ENCODE measurements at regions not wholly inside any gene's neighbourhood (a gene's known extent, or its start where the extent isn't known, plus 50 kb on each side); places are given as distances from the start of the nearest gene placed in this dataset.

DNA sequence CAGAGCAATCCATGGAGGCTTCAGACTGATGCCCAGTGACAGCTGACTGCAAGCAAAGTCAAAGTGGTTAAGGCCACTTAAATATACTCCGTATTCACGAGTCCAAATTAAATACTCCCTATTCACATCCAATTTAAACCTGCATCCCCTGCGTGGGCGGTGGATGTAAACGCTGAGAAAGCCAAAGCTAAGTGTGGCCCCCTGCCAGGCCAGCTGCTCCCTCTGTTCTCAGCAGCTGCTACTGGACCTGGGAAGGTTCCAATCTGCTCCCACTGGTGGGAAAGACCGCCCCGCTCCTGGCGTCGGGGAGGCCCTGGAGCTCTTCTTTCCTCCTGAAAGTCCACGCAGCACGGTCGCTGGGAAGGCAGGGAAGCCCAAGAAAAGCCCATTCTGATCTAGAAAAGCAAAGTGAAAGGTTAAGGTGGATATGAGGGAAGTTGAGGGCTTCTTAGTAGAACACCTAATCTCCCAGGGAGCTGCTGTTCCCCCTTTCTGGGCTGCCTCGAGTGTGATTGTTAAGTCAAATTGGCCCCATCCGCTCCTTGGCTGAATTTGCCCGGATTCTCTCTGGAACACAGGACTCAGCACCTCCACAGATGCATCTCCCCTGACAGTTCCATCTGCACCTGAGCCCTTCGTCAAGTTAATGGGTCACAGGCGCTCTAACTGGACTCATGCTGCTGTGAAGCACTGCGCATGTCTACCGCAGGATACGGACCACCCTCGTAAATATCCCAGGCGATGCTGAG, 205.5 kb downstream of the USP12 start:
- no peak for ATAC-seq

DNA sequence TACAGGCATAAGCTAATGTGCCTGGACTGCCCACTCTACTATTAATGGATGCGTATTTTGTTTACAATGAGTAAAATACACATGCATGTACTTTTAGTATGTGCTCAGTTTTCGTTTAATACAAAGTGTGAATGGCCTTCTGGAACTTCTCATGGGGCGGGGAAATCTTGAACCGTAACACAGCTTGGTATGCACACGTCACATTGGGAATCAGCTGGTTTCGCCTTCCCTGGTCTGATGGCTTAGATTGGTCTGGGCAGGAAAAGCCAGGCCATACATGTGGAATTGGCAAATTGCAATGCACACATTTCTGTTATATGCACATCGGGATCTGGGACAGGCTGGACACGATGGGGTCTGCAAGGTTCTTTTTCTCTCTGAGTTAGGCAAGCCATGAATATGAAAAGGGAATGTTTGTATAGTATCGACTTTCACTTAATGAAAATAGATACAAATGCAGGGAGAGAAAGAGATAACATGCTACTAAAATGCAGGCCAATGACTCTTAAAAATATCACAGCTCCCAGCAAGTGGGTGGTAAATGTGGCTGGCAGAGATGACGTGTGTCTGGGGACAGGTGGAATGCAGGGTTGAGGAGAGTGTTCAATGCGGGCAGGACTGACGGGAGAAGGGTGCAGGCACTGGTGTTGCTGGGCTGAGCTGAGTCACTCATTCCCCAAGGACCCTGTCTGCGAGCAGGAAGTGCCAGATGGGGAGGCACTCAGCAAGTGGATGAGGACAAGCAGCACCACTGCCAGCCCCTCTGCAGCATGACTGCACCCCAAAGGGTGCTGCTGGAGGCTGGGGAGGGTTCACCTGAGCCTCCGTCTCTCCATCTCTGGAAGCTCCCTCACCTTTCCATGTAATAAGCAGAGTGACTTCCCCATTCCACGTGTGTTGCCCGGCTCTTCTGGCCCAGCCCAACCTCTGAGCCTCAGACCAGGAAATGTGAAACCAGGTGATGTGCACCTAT, 204.0 kb upstream of the GPR12 start:
- ATAC-seq, result no peak

DNA sequence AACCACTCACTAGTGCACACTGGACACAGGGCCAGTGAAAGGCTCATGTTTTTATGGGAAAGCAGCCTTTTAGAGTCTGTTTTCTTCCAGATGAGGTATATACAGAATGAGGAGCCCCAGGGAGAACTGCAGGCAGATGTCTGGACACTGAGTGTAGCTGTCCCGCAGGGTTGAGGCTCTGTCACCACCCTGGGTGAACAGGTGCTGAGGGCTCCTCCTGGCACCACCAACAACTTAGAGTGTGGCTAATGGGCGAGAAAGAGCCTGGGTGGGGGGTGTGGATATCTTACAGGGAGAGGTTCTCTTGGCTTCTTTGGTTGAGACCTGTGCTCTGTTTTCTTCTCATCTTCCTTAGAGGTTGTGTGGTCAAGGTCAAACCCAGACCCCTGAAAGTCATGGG, 202.1 kb upstream of the GPR12 start:
- ATAC-seq, result no peak

DNA sequence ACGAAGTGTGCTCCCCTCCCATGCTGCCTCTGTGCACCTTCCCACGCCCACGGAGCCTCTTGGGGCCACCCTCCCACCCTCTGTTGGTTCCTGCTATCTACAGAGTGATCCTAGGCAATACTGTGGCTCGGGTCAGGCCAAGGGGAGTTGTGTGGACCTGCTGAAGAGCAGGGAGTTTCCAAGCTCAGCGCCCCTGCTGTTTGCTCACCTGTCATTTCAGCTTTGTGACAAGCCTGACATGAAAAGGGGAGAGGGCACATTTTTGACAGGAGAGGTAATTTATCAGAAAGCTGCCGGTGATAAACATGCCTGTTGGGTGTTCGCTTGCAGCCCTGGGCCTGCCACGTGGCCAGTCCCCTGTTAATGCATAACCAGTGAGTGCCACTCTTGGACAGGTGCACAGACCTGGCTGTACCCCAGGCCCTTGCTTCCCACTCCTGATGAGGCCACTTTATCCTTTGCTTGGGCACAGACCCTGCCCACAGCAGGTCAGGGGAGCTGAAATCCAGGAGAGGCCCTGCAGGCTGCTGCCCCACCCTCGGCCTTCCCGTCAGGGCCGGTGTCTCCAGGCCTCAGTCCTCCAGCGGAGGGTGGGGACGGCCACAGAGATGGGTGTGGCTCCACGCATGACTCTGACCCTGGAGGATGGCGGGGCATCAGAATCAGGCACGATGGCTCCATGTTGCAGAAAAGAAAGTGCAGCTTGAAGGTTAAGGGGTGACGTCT, 201.5 kb upstream of the GPR12 start:
- no peak for ATAC-seq

DNA sequence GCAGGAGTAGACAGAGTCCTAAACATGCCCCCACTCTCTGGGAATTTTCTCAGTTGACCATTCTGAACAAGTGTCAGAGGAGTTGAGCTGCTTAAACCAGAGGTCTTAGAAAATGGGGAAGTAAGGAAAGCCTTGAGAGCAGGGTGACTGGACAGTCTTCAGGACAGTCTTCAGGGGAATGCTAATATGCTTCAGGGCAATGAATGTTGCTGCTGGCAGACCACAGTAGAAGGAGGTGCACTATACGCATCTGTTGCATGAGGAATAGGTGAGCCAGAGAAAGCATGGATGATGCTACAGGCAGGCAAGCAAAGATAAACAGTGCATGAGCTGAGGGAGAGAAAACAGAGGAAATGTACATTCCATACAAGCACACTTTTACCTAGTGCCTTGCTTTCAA, 196.6 kb upstream of the GPR12 start:
- no peak for ATAC-seq

DNA sequence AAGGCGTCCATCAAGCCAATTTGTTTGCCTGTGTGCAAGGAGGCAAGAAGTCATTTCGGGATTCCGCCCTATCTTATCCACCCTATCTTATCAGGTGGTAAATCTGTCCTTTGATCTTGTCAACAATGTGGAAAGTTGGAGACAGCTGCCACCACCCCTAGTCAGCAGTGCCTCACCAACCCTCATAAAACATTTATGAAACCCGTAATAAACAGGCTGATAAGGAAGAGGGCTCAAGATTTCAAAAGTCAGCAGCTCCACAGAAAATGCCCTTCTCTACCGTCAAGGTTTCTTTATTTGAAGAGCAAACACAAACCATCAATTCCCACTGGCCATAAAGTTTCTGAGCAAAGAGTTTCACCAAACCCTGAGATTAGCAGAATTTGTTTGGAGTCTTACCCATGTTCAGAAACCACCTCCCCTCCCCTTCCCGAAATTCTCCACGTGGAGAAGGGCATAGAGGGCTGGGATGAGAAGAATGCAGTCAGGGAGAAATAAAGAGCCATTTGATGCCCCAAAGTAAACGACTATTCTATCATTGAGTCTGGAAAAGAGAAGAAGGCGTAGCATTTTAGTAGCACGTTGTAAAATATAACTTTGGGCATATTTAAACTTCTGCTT, 196.0 kb upstream of the GPR12 start:
- no peak for ATAC-seq

DNA sequence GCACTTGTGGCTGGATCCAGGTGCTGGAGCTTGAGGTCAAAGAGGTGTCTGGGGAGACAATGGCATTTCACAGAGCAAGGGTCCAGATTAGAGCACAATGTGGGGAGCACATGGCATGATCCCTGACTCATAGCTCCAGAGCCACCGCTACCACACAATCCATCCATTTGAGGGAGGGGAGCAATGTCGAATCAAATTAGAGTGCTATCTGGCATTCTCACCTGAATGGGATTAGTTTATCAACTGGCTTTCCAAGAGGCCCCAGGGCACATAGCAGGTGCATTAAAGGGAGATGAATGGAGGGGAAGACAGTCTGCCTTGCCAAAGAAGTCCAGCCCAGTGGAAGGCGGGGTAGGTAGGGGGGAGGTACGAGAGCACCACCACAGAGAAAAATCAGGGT, 194.4 kb upstream of the GPR12 start:
- no peak for ATAC-seq

DNA sequence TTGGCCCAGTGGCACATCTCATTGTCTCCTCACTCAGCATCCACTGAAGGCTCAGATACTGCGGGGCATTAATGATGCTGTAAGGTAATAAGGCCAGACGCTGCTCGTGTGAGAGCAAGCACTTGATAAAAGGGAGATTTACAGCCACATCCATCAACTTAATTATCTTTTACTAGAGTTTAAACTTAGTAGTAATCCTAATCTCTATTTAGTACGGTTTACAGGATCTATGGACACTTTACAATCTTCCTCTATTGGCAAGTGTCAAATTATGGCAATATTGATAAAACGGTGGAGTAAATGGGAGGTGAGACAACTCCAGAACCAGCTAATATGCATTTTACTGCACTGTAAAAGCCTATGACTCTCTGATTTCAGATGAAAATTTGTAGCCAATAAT, 192.7 kb upstream of the GPR12 start:
- no peak for ATAC-seq

DNA sequence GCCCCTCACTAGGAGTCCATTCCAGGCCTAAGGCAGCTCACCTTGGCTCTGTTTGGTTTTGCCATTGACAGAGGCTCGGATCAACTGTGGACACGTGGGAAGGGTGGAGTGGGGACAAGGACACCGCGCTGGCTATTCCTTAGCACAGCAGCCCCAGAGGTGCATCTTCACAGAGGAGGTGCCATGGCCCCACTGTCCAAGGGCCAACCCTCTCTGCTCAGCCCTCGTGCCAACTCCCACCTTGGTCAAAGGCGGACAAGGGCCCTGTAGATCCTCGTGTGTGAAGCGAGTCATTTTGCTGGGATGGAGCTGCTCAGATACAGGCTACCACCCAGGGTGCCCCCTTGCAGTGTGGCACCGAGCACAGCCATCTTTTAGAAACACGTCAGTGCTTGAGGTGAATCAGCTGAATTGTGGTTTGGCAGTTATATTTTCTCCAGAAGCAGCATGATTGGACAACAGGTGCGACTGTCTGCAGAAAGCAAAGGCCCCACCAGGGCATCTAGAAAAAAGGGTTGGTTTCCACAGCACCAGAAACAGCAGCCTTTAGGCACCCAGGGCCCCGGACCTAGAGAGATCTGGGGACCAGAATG, 192.1 kb upstream of the GPR12 start:
- no peak for ATAC-seq

DNA sequence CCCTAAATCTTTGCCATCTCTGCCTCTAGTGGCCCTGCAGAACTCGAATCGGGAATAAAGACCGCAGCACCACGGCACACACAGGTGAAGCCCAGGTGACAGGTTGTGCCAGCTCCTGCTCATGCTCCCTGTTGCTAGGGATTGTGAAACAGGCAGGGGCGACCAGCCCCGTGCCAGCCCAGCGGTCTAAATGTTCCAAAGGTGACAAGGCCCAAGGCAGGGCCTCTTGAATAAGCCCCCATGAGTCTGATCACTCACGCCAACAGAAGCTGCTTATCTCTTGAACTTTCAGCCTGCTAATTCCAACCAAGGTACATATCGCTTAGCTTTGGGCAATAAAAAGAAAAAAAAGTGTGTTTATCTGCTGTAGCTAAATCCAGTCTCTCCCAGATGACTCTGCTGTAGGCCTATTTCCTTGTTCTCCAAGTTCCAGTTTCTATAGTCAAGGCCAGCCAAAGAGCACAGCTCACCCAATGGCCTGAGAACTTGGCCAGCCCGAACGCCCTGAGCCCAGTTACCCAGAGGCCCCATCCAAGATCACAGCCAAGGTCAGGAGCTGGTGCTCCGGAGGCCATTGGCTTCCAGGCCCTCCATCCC, 191.1 kb upstream of the GPR12 start:
- ATAC-seq, result no peak

DNA sequence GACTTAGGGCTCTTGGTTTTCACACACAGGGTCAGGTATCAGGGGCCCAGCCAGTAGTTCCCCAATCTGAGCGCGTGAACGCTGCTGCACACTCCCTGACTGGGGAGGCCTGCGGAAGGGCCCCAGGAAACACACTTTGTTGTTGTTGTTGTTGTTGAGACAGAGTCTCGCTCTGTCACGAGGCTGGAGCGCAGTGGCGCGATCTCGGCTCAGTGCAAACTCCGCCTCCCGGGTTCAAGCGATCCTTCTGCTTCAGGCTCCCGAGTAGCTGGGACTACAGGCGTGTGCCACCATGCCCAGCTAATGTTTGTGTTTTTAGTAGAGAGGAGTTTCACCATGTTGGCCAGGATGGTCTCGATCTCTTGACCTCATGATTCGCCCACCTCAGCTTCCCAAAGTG, 190.4 kb upstream of the GPR12 start:
- no peak for ATAC-seq

DNA sequence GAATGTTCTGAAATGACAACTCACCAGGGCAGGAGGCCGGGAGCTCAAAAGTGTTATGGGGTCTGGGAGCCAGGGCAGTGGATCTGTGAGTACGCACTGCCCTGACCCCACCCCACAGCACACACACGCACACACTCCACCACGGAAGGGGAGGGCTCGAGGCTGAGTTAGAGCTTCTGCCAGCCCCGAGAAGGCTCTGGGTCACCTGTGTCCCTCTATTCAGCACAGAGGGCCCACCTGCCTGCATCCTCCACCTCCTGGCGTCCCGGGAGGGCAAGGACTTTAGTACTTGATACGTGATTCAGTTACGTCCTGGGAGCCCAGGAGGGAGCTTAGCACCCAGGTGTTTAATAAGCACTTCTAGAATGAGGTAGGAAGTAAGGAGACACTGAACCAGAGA, 190.0 kb upstream of the GPR12 start:
- no peak for ATAC-seq

DNA sequence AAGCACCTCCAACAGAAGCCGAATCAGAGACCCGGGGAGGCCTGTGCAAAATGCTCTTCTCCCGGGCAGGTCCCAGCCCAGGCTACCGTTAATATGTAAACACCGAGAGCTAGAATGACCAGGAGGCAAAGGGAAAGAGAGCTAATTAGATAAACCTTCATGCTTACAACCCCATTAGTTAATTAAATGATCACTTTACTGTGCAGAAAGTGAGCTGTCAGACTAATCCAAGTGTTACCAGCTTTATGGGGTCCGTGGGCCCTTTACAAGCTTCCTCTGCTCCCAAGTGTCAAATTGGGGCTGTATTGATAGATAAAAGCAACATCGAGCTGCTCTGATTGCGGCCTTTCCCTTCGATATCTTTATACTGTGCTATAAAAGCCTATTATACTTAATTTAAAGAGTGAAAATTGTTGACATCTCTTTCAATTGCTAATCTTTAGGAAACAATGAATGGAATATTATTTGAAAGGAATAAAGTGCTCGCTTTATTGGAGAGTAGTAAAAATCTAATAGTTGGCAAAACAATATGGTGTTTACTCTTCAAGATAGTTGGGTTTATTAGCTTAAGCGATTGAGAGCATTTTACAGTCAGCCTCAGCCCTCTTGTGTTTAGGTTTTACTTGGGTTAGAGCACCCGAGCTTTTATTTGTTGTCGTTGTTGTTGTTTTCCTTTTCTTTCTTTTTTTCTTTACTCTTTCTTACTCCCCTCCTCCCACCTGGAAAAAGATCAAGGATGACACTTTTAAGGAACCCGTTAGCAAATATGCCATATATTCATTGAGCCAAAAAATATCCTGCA, 189.3 kb upstream of the GPR12 start:
- no peak for ATAC-seq

DNA sequence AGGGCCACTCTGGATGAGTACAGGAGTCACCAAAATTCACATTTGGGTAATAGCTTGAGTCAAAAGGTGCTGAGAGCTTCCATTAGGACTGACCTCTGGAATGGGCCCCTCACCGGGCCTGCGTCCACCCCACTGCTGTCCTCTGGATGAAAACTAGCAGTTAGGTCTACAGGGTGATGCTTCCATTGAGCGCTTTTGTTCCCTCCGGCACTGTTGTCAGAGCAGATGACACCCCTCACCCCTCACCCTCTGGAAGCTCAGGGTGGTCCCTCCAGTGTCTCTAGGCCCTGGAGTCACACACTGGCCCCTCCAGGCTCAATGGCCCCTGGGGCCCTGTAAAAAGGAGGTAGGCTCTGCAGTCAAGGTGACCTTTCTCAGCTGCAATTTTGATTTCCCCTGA, 187.8 kb upstream of the GPR12 start:
- ATAC-seq, result no peak

DNA sequence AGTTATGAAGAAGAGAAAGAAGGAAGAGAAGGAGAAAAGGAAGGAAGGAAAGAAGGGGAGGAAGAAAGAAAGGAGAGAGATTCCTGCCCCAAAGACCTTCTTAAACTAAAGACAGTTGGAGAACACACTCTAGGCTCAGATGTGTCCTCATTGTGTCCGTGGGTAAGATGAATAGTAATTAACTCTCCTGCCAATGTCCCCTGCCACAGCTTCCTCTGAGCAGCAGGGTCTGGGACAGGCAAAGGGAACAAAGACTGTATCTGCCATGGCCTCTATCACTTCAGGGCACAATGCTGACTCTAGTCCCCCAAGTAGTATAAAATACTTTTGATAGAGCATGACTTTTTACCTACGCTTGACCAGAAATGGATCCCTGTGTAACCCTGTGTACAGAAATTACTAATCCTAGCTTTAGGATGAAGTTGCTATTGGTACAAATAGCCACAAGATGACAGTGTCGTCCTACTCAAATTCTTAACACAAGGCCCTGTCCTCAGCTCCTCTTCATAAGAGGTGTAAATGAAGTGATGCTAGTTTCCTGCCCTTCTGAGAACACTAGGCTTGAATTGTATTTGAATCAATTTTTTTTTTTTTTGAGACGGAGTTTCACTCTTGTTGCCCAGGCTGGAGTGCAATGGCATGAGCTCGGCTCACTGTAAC, 186.2 kb upstream of the GPR12 start:
- ATAC-seq, result peak; percentile 60

DNA sequence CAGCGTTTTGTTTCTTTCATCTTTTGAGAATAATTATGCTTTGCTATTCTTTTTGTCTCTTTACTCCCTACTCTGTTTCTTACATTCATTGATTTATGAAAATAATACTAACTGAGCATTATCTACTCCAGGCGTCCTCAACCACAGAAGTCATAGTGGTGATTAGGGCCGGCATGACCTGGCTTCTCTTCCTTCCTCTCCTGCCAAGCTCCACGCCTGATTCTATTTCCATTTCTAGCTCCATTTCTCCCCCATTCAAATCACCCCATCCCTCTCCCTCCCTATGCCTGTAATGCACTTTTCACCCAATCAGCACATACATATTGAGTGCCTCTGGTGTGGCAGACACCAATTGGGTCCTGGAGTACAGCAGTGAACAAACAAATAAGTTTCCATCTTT, 183.2 kb upstream of the GPR12 start:
- ATAC-seq, result no peak

DNA sequence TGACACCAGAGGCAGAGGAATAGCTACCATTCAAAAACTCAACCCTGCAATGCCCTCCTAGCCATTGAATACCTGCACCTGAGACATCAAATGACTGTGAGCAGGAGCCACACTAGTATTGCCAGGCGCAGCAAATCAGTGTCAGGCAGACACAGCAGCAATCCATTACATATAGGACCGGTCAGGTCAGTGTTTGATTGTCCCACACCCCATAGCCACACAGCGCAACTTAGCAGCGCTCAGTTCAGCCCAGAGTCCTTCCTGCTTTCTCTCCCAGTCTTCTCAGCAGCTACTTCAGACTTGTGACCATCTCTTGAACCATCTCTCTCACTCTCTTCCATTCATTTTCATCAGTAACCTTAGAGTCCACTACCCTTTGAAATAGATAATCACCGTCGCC, 181.6 kb upstream of the GPR12 start:
- peak; percentile 47 for ATAC-seq

DNA sequence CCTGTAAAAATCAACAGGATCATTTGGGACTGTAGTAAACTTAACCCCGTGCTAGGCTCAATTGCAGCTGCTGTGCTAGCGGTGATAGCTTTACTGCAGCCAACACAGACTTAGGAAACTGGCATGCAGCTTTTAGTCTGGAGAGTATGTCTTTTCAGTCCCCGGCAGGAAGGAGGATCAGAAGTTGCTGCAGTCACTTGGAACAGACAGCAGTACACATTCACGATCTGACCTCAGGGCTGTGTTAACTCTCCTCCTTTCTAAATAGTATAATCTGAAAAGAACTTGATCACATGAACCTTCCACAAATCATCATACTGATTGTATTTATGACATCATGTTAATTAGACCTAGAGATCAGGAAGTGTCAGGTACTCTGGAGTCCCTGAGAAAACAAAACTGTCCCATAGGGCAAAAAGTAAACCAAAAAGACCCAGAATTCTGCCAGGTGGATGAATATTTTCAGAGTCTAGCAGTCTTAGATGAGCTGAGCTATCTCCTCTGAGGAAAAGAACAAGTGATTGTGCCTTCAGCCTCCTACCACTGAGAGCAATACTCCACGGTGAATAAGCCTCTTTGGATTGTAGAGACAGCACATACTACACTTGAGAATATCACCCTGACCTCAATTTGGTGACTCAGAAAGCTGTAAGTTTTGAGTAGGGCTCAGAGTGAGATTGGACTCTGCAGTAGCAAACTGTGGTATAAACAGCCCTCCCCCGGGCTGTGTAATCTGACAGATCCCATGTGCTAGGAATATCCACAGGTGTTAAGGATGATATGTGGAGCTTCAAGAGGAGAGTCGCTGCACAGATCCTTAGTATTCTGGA, 181.0 kb upstream of the GPR12 start:
- no peak for ATAC-seq

DNA sequence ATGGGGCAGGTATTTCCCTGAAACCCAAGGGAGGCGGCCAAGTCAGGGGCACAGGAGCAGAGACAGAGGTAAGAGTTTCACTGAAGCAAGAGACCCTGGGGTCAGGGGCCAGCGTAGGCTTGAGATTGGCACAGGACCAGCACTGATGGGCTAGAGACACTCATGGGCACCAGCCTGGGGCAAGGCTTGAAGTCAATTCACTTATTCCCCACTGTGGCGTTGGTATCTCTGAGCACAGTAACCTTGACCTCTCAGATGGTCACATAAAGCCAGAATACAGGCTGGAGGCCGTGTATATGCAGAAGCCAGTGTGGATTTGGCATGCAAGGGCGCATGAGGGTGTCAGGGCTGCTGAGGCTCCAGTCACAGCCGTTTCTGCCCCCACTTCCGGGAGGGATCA, 173.5 kb upstream of the GPR12 start:
- ATAC-seq, result no peak

DNA sequence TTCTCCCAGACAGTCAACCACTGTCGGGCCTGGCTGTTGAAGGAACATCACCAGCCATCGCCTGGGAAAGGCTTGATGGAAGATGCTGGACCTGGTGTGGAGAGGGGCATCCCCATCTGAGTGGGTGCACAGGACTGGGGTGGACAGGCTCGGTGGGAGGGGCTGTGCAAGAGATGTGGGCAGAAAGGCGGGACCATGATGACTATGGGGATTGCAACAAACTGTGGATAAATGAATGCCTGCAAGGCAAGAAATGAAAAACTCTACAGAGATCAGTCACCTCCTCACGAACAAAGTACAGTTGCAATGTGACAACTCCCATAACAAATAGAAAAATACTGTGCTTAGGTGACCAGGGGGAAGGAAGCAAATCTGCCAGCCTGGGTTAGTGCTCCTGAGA, 171.9 kb upstream of the GPR12 start:
- ATAC-seq, result no peak

Measured in esophagus mucosa (tissue), 1 donor.